HG03460 (cell line): ENCODE measurements at regions not wholly inside any gene's neighbourhood (a gene's known extent, or its start where the extent isn't known, plus 50 kb on each side); places are given as distances from the start of the nearest gene placed in this dataset.

Experiments
- ATAC-seq: cut with Tn5 transposase; IDR thresholded peaks from one replicate; pipeline ENCODE4 v1.9.1; 2021; ENCODE audit not compliant: unreplicated experiment

DNA sequence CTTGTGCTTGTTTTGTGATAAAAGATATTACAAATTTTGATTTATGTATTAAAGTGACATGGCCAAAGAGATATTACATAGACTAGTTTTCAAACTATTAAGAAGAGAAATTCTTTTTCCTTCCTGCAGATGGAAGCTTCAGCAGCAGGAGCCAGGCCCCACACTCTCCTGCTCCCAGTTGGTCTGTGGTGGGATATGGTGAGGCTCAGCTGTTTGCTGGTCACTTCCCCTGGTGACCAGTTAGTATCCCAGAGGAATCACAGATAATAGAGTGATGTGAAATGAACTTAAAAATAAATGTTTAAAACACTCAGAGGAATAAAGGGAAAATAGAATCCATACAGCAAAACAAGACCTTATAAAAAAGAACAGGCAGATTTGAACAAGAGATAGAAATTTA, 154.7 kb downstream of the KTN1 start:
- no peak for ATAC-seq

DNA sequence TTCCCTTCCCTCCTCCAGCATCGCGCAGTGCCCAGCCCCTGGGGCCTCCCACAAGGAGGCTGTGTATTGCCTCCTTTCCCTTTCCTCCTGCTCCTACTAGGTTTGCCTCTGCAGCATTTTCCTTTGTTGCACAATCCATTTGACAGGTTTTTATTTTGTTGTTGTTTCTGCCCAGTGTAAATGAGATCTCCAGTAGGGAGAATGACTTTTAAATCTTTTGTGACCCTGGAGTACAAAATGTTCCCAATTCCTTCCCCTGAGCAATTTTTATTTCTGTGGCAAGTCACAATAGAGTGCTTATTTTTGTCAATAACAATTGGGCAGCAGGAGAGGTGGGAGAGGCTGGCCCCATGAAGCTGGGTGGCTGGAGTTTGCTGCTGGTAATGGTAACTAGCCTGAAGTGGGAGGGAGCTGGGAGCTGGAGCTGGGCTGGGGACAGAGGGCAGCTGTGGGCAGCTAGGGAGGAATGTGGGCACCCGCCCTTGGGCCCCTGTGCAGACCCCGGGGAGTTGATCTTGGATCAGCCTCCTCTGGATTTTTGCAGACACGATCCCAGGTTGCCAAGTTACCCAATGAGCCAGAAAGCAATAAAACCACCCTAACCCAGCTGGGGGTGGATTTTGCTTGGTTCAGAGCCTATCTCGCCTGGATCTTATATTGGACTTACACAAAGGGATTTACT, 160.1 kb downstream of the KTN1 start:
- no peak for ATAC-seq

DNA sequence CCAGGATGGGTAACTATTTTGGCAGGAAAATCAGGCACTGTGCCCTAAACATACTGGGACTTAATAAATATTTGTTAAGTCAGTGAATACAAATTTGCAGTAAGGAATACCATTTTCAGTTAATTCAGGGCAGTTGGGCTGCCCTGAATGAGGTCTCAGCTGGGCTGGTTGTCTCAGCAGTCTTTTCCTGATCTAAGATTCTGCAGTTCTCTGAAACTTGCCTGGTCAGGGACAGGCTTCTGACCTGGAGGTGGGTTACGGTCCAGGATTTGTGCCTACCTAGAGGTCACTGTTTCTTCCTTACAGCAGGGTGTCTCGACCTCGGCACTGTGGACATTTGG, 160.6 kb downstream of the KTN1 start:
- no peak for ATAC-seq

DNA sequence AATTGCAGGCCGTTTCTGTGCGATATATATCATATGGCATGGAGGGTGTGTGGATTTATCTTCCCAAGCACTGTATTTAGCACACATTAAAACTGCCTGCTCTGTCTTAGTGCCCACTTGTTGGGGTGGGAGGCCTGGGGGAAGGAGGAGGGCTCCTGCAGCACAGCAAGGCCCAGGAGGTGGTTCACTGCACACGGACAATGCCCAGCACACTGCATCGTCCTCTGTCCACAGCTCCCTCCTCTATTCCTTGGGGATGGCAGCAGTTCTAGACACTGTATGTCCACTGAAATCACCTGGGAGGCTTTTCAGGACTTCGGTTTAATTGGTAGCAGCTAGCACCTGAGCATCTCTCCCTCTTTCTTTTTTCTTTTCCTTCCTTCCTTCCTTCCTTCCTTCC, 161.2 kb downstream of the KTN1 start:
- no peak for ATAC-seq

DNA sequence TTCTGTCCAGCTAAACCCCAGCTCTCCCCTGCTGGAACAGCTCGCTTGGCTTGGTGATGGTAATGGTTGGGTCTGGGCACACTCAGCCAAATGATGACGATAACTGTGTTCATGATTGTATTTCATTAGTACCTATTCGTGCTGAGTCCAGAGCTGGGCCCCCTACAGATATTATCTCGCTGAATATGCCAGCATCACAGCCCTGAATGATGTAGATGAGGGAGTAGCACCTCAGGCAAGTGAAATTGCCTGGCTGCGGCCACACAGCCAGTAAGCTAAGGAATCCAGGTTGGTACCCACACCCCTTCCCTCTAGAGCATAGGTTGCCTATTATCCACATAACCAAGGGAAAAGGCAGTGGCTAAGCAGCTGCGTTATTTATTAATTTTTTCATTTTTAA, 163.5 kb downstream of the KTN1 start:
- no peak for ATAC-seq

DNA sequence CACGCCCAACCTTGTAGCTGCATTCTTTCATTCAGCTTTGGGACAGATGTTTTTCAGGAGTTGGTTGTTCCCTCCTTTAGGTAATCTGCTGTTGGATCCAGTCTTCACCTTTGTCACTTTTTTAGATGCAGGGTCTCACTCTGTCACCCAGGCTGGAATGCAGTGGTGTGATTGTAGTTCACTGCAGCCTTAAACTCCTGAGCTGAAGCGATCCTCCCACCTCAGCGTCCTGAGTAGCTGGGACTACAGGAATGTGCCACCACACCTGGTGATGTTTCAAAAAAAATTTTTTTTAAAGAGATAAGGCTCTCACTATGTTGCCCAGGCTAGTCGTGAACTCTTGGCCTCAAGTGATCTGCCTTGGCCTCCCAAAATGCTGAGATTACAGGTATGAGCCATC, 164.3 kb downstream of the KTN1 start:
- no peak for ATAC-seq

DNA sequence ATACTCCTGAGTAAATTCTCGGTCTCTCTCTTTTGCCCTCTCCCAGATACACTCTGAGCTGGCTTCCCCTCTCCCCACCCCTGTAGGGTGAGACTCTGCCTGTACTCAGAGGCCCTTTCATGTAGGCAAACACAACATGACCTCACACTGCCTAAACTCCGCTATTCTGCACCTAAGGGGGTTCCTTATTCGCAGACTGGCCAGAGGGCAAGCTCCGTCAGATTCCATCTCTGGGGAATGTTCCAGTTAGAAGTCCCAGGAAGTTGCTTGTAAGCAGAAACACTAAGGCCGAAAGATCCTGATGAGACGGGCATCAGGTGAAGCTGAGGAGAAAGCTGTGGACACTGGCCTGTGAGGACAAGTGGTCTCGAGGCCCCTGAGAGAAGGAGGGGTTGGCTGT, 165.9 kb downstream of the KTN1 start:
- no peak for ATAC-seq

DNA sequence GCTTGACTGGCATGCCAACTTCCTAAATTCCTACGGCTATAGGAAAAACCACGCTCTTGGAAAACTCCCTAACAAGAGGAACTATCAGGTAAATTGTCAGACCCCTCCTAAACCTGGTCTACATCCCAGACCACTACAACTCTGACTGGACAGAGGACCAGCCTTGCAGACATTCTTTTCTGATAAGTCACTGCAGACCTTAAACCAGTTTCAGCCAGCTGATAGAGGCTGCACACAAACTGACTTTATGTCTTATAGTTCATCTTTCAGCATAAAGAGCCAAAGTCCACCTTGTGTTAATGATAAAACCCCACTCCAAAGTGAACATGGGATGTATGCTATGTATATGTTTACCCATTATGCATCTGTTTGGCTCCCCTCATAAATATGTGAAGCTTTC, 166.6 kb downstream of the KTN1 start:
- no peak for ATAC-seq

DNA sequence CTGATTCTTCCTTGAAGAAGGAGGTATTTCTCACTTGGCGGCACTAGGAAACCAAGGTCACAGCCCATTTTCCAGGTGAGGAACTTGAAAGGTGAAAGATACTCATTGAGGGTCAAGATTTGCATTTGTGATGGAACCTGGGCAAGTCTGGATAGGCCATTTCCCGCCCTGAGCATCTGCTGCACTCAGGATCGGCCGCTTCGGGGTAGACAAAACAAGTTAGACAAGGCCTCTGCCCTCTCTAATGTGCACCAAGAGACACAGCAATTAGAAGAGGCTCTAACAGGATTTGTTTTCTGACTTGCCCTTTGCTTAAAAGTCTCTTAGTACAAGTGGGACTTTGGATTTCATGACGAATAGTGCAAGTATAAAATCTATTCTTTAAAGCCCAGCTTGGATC, 167.2 kb downstream of the KTN1 start:
- no peak for ATAC-seq

DNA sequence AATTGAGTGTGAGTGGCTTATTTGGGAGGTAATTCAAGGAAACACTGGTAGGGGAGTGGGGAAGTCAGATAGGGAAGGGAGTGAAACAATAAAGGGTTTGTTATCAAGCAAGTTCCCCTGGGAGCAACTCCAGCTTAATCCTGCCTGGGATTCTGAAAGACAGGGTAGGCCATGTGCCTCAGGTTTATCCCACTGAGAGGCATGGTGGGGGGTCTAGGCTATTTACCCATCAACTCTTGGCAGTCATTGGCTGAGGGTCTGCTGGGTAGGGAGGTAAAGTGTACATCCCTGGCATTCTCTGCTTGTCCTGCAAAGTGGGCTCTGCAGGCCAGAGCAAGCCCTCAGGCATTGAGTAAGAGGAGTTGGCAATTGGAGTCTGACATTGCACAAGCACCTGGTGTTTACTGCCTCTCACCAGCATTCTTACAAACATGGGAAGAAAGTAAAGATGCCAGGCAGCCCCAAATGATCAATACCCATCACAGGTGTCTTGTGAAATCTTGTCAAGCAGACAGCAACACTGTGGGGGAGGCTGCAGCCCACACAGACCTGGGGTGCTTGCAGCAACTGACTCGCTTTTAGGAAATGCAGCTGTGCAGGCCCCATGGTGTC, 169.3 kb downstream of the KTN1 start:
- ATAC-seq = no peak

DNA sequence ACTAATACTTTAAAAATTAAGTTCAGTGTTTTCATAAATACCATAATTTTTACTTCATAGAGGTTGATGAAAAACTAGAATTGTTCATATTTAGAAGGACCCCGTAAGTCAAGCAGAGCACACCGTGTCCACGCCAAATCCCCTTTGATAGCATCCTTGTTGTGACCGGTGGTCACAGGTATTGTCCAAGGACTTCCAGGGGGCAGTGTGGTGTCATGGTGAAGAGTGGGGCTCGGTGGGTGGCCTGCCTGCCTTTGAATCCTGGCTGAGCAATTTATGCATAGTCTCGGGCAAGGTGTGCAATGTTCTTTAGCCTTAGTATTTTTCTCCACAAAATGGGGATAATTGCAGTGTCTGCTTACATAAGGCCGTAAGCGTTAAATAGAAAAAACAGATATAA, 169.9 kb downstream of the KTN1 start:
- no peak for ATAC-seq

DNA sequence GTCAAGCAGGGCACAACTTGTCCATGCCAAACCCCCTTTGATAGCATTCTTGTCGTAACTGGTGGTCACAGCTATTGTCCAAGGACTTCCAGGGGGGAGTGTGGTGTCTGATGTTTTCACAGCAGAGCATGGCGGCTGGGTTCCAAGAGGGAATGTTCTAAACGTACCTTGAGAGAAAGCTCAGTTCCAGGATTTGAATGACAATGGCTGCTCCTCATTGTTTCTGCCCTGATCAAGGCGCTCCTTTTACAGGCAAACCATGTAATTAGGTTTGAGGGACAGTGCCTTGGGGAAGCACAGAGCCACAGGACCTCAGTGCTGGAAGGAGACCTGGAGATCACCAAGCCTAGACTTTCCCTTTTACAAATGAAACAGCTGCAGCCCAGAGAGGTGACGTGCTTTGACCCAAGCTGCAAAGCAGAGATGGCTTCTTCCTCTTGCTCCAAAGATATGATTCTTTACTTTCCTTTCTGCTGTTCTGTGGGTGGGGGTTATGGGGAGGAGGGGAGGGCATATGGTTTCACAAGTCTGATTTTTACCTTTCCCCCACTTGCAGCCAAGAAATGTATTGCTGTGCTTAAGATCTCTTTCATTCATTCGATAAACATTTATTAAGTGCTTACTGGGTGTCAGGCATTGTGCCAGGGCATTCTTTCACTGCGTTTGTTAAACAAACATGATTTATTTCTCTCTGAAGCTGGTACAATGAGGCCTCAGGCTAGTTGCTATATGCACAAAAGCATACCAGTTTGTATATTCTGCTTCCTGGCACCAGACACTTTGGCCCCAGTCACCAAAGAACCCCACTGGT, 172.8 kb downstream of the KTN1 start:
- no peak for ATAC-seq

DNA sequence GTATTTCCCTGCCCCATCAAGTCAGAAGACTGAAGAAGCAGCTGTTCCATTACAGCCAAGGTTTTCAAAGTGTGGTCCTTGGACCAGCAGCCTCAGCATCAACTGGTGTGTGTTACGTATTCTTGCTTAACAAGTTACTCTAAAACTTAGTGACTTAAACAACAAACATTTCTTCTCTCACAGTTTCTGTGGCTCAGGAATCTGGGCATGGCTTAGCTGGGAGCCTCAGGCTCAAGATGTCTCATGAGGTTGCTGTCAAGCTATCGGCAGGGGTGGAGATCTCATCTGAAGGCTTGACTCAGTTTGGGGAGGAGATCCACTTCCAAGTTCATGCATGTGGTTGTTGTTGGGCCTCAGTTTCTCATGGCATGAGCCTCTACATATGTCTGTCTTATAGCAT, 174.5 kb downstream of the KTN1 start:
- ATAC-seq = no peak

DNA sequence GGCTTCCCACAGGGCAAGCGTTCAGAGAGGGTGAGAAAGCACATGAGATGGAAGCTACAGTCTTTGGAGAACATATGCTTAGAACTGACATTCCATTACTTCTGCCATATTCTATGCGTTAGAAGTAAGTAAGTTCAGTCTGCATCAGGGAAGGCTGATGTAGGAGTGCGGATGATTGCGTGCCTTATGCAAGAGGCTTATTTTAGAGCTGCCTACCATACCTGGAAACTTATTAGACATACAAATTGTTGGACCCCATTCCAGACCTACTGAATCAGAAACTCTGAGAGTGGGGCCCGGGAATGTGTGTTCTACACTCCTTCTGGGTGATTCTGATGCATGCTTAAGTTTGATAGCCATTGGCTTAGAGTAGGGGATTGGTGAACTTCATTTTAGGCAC, 174.9 kb downstream of the KTN1 start:
- no peak for ATAC-seq

DNA sequence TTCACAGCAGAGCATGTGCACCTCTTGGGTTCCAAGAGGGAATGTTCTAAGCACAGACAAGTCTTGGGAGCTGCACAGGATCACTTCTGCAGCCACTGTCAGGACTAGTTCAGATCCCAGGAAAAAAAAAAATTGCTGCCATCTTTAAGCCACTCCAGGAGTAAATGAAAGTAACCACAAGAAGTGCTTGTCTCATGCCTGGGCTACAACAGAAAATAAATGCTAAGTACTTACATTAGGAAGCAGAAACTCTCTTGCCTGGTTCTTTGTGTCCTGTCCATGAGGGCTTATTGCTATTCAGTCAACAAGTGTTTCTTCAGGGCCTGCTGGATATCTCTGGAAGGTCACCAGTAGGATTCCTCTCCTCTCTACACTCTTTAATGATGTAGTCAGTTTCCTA, 176.1 kb downstream of the KTN1 start:
- no peak for ATAC-seq

DNA sequence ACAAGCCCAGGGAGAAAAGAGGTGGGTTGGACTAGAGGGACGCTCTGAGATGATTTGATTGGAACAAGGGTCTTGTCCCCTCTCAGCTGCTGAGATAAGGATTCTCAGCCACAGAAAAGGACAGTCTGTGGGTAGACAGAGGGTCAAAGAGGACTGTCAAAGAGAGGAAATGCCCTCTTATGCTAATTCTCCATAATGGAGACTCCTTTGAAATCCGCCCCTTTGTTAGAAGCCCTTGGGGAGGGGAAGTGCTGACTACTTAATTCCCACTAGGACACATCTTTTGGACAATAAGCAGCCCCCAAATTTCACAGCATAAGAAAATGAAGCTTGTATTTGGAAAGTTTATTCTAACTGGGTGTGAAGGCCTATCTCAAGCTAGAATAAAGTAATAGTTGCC, 176.6 kb downstream of the KTN1 start:
- ATAC-seq = no peak

DNA sequence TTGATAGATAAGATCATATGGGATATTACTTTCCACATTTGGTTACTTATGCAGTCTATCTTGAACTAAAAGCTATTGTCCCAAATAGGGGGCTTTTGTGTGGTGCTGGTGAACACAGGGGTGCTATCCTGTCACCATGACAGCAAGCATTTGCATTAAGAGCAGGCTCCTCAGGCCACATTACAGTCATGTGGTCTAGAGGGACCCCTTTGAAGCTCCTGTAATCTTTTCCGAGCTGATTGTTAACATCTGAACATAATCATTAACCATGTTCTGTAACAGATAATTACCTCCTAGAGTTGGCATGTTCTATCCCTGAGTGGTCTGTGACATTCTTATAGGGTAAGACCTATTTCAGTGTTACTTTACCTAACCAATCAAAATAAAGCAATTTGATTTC, 178.8 kb downstream of the KTN1 start:
- ATAC-seq = no peak

DNA sequence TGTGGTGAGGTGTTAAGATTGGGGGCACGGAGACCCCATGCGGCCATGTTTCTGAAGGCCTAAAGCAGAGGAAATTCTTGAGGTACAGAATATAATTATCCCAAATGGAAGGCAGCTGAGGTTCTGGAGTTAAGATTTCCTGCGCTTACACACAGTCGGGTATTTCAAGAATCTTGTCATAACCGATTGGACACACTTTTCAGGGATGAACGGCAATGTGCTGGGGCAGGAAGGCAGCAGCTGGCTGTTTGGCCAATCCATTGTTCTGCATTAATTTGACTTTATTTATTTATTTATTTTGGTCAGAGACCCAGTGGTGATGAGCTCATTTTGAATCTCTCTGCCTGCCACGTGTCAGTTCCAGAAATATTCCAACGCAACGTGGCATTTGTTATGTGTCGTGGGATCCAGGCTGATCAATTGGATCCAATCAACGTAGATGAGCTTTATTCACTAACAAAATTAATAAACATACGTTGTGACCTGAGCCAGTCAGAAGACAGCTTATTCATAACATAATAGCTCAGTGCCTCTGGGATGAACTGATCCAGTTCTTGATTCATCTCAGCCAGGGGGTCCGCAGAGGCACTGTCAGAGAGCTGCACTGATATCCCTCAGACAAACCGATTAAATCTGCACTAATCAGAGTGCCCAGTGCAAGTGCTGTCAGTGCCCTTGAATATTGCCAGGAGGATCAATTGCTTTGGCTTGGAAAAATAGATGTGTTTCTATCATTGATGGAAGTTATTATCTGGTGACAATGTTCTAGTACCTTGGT, 181.0 kb downstream of the KTN1 start:
- no peak for ATAC-seq

DNA sequence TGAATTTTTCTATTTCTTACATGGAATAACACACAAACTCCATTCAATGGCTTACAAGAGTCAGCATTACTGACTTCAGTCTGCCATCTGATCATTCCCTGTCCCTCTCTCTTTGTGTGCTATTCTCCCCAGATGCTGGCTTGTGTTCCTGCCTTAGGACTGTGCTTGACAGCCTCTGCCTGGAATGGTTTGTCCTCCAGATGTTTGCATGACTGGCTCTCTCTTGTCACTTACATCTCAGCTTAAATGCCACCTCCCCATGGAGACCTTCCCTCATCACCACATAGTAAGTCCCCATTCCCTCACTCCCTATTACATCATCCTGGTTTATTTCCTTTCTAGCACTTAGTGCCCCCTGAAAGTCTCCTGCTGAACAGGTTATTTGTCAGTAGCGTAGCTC, 181.6 kb downstream of the KTN1 start:
- no peak for ATAC-seq

DNA sequence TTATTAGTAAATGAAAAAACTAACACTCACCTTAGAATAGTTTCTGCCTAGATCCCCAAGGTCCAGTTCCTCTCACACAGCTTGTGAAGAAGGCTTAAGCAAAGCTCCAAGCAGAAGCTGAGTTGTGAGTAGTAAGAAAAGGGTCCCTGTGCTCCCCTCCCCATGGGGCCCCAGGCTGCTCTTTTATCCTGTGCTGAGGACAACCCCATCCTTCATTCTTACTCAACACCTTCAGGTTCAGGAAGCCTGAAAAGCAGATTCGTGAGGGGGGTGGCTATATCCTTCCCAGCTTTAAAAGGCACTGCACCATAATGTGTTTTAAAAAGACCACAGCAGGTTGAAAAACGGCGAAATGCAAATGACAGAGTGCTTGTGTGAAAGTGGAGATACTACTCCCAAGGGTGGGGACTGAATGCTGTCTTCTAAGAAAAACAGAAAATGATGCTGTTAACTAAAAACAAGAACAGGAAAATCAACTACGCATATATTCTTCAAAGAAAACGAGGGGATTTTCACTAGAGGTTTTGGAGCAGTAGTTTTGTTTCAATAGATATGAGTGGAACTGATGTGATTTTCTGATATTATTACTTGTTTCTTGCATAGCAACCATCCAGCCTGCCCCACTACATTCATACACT, 182.7 kb downstream of the KTN1 start:
- ATAC-seq = no peak

DNA sequence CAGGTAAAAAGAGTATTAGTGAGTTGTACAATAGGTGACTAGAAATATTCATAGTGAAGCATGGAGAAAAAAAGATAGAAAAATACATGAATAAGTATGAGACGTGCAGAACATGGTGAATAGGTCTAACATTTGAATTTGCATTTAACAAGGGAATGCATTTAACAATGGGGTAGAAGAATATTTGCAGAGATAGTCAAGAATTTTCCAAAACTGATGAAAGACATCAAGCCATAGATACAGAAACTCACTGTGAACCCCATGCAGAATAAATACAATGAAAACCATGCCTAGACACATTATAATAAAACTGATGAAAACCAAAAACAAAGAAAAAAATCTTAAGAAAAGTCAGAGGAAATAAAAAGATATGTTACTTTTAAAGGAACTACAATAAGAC, 184.8 kb downstream of the KTN1 start:
- no peak for ATAC-seq
